NCI-H2081 (cell line): ENCODE measurements at regions not wholly inside any gene's neighbourhood (a gene's known extent, or its start where the extent isn't known, plus 50 kb on each side); places are given as distances from the start of the nearest gene placed in this dataset.
A peak's percentile ranks its signal among the peaks of the same experiment; 100 is the strongest.
"Not testable (repeated sequence)": the region's sequence is repeated elsewhere in the genome, so short reads cannot be mapped to it uniquely, and the experiment has no call there.

ENCODE experiments used
- DNase-seq, 2 experiments: peaks; one replicate each; lab custom pipeline; 2025; lab: John Stamatoyannopoulos, UW

GRCh38 chr5:106574820-106575219 lies 1095.9 kb downstream of the EFNA5 start:
- DNase-seq = no peak

- DNase-seq = no peak
Observed at GRCh38 chr5:106566031-106566430, 1104.7 kb downstream of the EFNA5 start.

GRCh38 chr5:106545325-106545724 lies 1125.4 kb downstream of the EFNA5 start:
- no peak for DNase-seq

GRCh38 chr5:106543330-106543729 lies 1127.4 kb downstream of the EFNA5 start:
- no peak for DNase-seq

- DNase-seq = no peak
Observed at GRCh38 chr5:106530150-106530549, 1140.6 kb downstream of the EFNA5 start.

GRCh38 chr5:106525438-106525837 lies 1145.3 kb downstream of the EFNA5 start:
- no peak for DNase-seq

- no peak for DNase-seq
Observed at GRCh38 chr5:106523852-106524251, 1146.9 kb downstream of the EFNA5 start.

- no peak for DNase-seq
Observed at GRCh38 chr5:106522296-106522695, 1148.4 kb downstream of the EFNA5 start.

- DNase-seq = no peak
Observed at GRCh38 chr5:106521701-106522100, 1149.0 kb downstream of the EFNA5 start.

- no peak for DNase-seq
Observed at GRCh38 chr5:106510321-106510720, 1160.4 kb downstream of the EFNA5 start.

- DNase-seq = no peak
Observed at GRCh38 chr5:106508894-106509293, 1161.8 kb downstream of the EFNA5 start.

GRCh38 chr5:106493910-106494309 lies 1176.8 kb downstream of the EFNA5 start:
- DNase-seq = no peak

GRCh38 chr5:106489004-106489403 lies 1181.7 kb downstream of the EFNA5 start:
- no peak for DNase-seq

- no peak for DNase-seq
Observed at GRCh38 chr5:106488407-106488806, 1182.3 kb downstream of the EFNA5 start.

- no peak for DNase-seq
Observed at GRCh38 chr5:106481374-106481773, 1189.4 kb downstream of the EFNA5 start.

- no peak for DNase-seq
Observed at GRCh38 chr5:106476630-106477029, 1194.1 kb downstream of the EFNA5 start.

- no peak for DNase-seq
Observed at GRCh38 chr5:106474066-106474465, 1196.7 kb downstream of the EFNA5 start.

GRCh38 chr5:106459541-106459940 lies 1211.2 kb downstream of the EFNA5 start:
- DNase-seq = no peak

GRCh38 chr5:106454651-106455415 lies 1215.9 kb downstream of the EFNA5 start:
- DNase-seq = peak; percentile 3 to 30

- DNase-seq = no peak
Observed at GRCh38 chr5:106454050-106454449, 1216.7 kb downstream of the EFNA5 start.

- DNase-seq = no peak
Observed at GRCh38 chr5:106451998-106452397, 1218.7 kb downstream of the EFNA5 start.

GRCh38 chr5:106443746-106444145 lies 1227.0 kb downstream of the EFNA5 start:
- DNase-seq = no peak

GRCh38 chr5:106435185-106435584 lies 1235.6 kb downstream of the EFNA5 start:
- DNase-seq = no peak

- DNase-seq = not testable (repeated sequence)
Observed at GRCh38 chr5:106430733-106431132, 1240.0 kb downstream of the EFNA5 start.
